ENCODE measurements at regions not wholly inside any gene's neighbourhood (a gene's known extent, or its start where the extent isn't known, plus 50 kb on each side); places are given as distances from the start of the nearest gene placed in this dataset.

GRCh38 chr10:56298941-56299340 lies 62.1 kb downstream of the ZWINT start:
- H3K4me3 ChIP-seq (ENCODE audit: low read depth, low read length) = no peak overlapping the region
- TF ChIP-seq CTCF (conservative IDR thresholded peaks at IDR 0.05; ENCODE audit: low read depth, low read length) = no peak
- no peak for DNase-seq (ENCODE audit: low read depth)

- no peak for TF ChIP-seq CTCF (conservative IDR thresholded peaks at IDR 0.05; ENCODE audit: low read depth, low read length)
- no peak for DNase-seq (ENCODE audit: low read depth)
- no peak overlapping the region for H3K4me3 ChIP-seq (ENCODE audit: low read depth, low read length)
Observed at GRCh38 chr10:56296618-56297017, 64.4 kb downstream of the ZWINT start.

- no peak overlapping the region for H3K4me3 ChIP-seq (ENCODE audit: low read depth, low read length)
- no peak for DNase-seq (ENCODE audit: low read depth)
- TF ChIP-seq CTCF (conservative IDR thresholded peaks at IDR 0.05; ENCODE audit: low read depth, low read length) = no peak
Observed at GRCh38 chr10:56288403-56288802, 72.7 kb downstream of the ZWINT start.

- no peak for TF ChIP-seq CTCF (conservative IDR thresholded peaks at IDR 0.05; ENCODE audit: low read depth, low read length)
- no peak overlapping the region for H3K4me3 ChIP-seq (ENCODE audit: low read depth, low read length)
- DNase-seq (ENCODE audit: low read depth) = no peak
Observed at GRCh38 chr10:56286096-56286495, 75.0 kb downstream of the ZWINT start.

GRCh38 chr10:56279270-56279669 lies 81.8 kb downstream of the ZWINT start:
- TF ChIP-seq CTCF (conservative IDR thresholded peaks at IDR 0.05; ENCODE audit: low read depth, low read length) = no peak
- no peak for DNase-seq (ENCODE audit: low read depth)
- H3K4me3 ChIP-seq (ENCODE audit: low read depth, low read length) = no peak overlapping the region

- no peak for DNase-seq (ENCODE audit: low read depth)
- TF ChIP-seq CTCF (conservative IDR thresholded peaks at IDR 0.05; ENCODE audit: low read depth, low read length) = no peak
- H3K4me3 ChIP-seq (ENCODE audit: low read depth, low read length) = no peak overlapping the region
Observed at GRCh38 chr10:56269181-56269580, 91.9 kb downstream of the ZWINT start.

- TF ChIP-seq CTCF (conservative IDR thresholded peaks at IDR 0.05; ENCODE audit: low read depth, low read length) = no peak
- DNase-seq (ENCODE audit: low read depth) = no peak
- H3K4me3 ChIP-seq (ENCODE audit: low read depth, low read length) = no peak overlapping the region
Observed at GRCh38 chr10:56266120-56266519, 94.9 kb downstream of the ZWINT start.

All from epithelial cell of proximal tubule (primary cell).